GM23338 (cell line): ENCODE measurements at regions not wholly inside any gene's neighbourhood (a gene's known extent, or its start where the extent isn't known, plus 50 kb on each side); places are given as distances from the start of the nearest gene placed in this dataset.

Source experiments
- ATAC-seq: fragments of 200-7000 bp; cut with Tn5 transposase; 3 replicates; pipeline ENCODE4 v1.9.1; 2020
- DNase-seq: peaks from one replicate; pipeline ENCODE4 v3.0.0-alpha.2; 2015; ENCODE audit warnings: low spot score
- H2AFZ ChIP-seq: fragments of 200-600 bp; sonication (generic); 2 replicates; pipeline ENCODE4 v1.8.0; 2016; ENCODE audit warnings: antibody characterized with exemption, mild to moderate bottlenecking, moderate library complexity
- H3F3A ChIP-seq: fragments of 200-600 bp; sonication (generic); replicated peaks from 2 replicates; pipeline ENCODE4 v1.8.0; 2017; ENCODE audit warnings: antibody characterized with exemption, mixed run types, low read depth
- H3K27ac ChIP-seq: fragments of 200-600 bp; sonication (generic); 2 replicates; pipeline ENCODE4 v1.6.1; 2016; ENCODE audit warnings: low read depth
- H3K27me3 ChIP-seq: fragments of 200-600 bp; sonication (generic); 2 replicates; pipeline ENCODE4 v1.8.0; 2016; ENCODE audit warnings: mild to moderate bottlenecking, mixed run types, moderate library complexity; ENCODE audit not compliant: insufficient read depth
- H3K36me3 ChIP-seq: fragments of 200-600 bp; sonication (generic); 2 replicates; pipeline ENCODE4 v1.8.0; 2016; ENCODE audit warnings: mild to moderate bottlenecking; ENCODE audit not compliant: insufficient read depth
- H3K4me1 ChIP-seq: fragments of 200-600 bp; sonication (generic); 2 replicates; pipeline ENCODE4 v1.8.0; 2016; ENCODE audit warnings: mild to moderate bottlenecking, moderate library complexity; ENCODE audit not compliant: insufficient read depth
- H3K4me2 ChIP-seq: fragments of 200-600 bp; sonication (generic); 2 replicates; pipeline ENCODE4 v1.7.1; 2017; ENCODE audit warnings: mixed run types
- H3K4me3 ChIP-seq: fragments of 200-600 bp; sonication (generic); 2 replicates; pipeline ENCODE4 v1.6.1; 2016; ENCODE audit warnings: mixed run types
- H3K79me2 ChIP-seq: fragments of 200-600 bp; sonication (generic); replicated peaks from 2 replicates; pipeline ENCODE4 v1.8.0; 2017; ENCODE audit warnings: mild to moderate bottlenecking; ENCODE audit not compliant: insufficient read depth
- H3K9me2 ChIP-seq: fragments of 200-600 bp; sonication (generic); 2 replicates; pipeline ENCODE4 v1.8.0; 2017; ENCODE audit not compliant: insufficient read depth
- H4K20me1 ChIP-seq: fragments of 200-600 bp; sonication (generic); replicated peaks from 2 replicates; pipeline ENCODE4 v1.8.0; 2017; ENCODE audit warnings: mild to moderate bottlenecking; ENCODE audit not compliant: insufficient read depth
- H3K27ac Mint-ChIP-seq: 2 replicates; pipeline ENCODE4 v1.8.0; 2020; ENCODE audit warnings: inconsistent platforms, mild to moderate bottlenecking, moderate library complexity, mixed read lengths
- H3K27me3 Mint-ChIP-seq: 3 replicates; pipeline ENCODE4 v1.8.0; 2022; ENCODE audit warnings: low read depth, mild to moderate bottlenecking, moderate library complexity, mixed read lengths, inconsistent platforms; ENCODE audit not compliant: insufficient read depth, poor library complexity
- H3K36me3 Mint-ChIP-seq: 3 replicates; pipeline ENCODE4 v1.8.0; 2021; ENCODE audit warnings: low read depth, mild to moderate bottlenecking, inconsistent platforms, moderate library complexity, mixed read lengths
- H3K4me1 Mint-ChIP-seq: 3 replicates; pipeline ENCODE4 v1.8.0; 2020; ENCODE audit warnings: mild to moderate bottlenecking, inconsistent platforms, mixed read lengths
- H3K4me3 Mint-ChIP-seq: 3 replicates; pipeline ENCODE4 v1.8.0; 2021; ENCODE audit warnings: moderate library complexity, mild to moderate bottlenecking, inconsistent platforms, mixed read lengths
- H3K9me3 Mint-ChIP-seq: 3 replicates; pipeline ENCODE4 v1.8.0; 2020; ENCODE audit warnings: moderate library complexity, mild to moderate bottlenecking, inconsistent platforms, mixed read lengths
- CREB1 ChIP-seq: fragments of 250-450 bp; sonication (Bioruptor Pico); IDR thresholded peaks from 2 replicates; pipeline ENCODE4 v1.5.0; 2020; ENCODE audit warnings: low read depth, mild to moderate bottlenecking, moderate library complexity
- EZH2 ChIP-seq: fragments of 200-600 bp; sonication (generic); IDR thresholded peaks from one replicate; pipeline ENCODE4 v1.8.0; 2017; ENCODE audit warnings: antibody characterized with exemption, mild to moderate bottlenecking, low read depth; ENCODE audit not compliant: unreplicated experiment
- EZH2phosphoT487 ChIP-seq: fragments of 200-600 bp; sonication (generic); IDR thresholded peaks from one replicate; pipeline ENCODE4 v1.8.1; 2018; ENCODE audit warnings: antibody characterized with exemption; ENCODE audit not compliant: unreplicated experiment
- POLR2AphosphoS5 ChIP-seq: IDR thresholded peaks from 2 replicates; pipeline ENCODE4 v1.6.1; 2016; ENCODE audit warnings: antibody characterized with exemption, low read depth
- ZNF114 ChIP-seq: fragments of 250-450 bp; sonication (Bioruptor Pico); IDR thresholded peaks from 2 replicates; pipeline ENCODE4 v1.5.0; 2020; ENCODE audit warnings: mild to moderate bottlenecking, moderate library complexity
- ZNF331 ChIP-seq: fragments of 250-450 bp; sonication (Bioruptor Pico); IDR thresholded peaks from 2 replicates; pipeline ENCODE4 v1.5.0; 2020; ENCODE audit warnings: low read depth, mild to moderate bottlenecking, moderate library complexity
- TF ChIP-seq, protein P1 (sequence below): IDR thresholded peaks from 2 replicates; pipeline ENCODE4 v1.6.1; 2016; ENCODE audit warnings: antibody characterized with exemption
- TF ChIP-seq, protein P2 (sequence below): fragments of 250-450 bp; sonication (Bioruptor Pico); IDR thresholded peaks from 2 replicates; pipeline ENCODE4 v1.5.0; 2020; ENCODE audit warnings: mild to moderate bottlenecking, moderate library complexity
- TF ChIP-seq, protein P3 (sequence below): IDR thresholded peaks from one replicate; pipeline ENCODE4 v1.6.1; 2018; ENCODE audit warnings: antibody characterized with exemption; ENCODE audit not compliant: unreplicated experiment
- TF ChIP-seq, protein P4 (sequence below), 2 experiments: fragments of 200-600 bp in 1 of 2; sonication (generic) in 1 of 2; conservative IDR thresholded peaks; 2 replicates each; pipeline versions ENCODE4 v1.5.1 to v1.6.1; 2016 to 2017; ENCODE audit warnings: antibody characterized with exemption in 2 of 2, low read depth in 2 of 2, mild to moderate bottlenecking in 2 of 2, moderate library complexity in 1 of 2

DNA sequence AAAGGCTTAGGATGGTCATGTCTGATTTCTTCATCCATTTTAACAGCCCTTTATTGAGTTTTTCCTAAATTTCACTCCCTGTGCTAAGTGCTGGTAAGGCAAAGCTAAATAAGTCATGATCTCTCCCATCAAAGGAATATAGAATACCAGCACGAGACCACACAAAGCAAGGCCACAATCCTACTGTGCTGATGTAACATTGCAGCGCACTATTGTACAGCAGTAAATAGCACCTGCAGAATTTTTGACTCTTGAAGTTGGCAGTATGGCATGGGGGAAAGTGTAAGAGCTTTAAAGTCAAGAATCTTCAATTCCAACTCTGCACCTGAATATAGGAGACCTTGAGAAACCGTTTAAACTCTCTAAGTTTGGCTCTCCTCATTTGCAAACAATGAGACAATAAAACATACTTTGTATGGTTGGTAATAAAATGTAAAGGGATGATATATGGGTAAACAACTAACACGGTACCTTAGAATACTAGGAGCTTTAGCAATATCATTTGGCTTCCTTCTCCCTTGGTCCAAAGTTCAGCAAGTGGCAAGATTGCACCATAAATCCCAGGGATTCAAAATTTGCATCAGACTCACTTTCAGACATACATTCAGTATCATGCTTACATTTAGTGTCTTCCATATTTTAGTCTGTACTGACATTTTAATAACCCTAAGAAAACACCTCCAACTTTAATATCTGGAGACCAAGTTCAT lies 132.9 kb upstream of the PRDX6 start (continued):
- TF ChIP-seq CREB1 (CRISPR knock-in tag) (no peak), EZH2 (no peak)
- TF ChIP-seq, protein P1, sequence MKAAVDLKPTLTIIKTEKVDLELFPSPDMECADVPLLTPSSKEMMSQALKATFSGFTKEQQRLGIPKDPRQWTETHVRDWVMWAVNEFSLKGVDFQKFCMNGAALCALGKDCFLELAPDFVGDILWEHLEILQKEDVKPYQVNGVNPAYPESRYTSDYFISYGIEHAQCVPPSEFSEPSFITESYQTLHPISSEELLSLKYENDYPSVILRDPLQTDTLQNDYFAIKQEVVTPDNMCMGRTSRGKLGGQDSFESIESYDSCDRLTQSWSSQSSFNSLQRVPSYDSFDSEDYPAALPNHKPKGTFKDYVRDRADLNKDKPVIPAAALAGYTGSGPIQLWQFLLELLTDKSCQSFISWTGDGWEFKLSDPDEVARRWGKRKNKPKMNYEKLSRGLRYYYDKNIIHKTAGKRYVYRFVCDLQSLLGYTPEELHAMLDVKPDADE = no peak

DNA sequence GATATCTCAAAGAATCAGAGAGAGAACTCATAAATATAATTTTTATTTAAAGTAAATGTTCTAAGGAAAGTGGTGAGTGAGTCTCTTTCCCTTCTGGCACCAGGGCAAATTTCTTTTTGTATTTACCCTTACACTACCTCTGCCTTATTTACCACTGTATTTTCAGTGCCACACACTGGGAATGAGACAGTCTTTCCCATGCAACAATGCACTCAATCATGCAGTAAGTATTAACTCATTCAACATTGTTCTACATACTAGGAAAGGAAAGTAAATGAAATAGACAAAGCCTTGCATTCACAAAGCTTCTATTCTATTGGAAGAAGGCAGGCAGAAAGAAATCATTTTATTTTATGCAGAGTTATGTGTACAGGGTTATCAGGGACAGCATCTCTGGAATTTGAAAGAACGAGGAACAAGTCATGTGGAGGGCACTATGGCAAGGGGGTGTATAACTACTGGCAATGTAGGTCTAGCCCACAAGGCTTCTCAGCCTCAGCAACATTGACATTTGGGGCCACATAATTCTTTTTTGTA lies 129.8 kb upstream of the PRDX6 start:
- no peaks in the 10 kb centered on the region for H3K36me3 ChIP-seq
- ATAC-seq (no peak), DNase-seq (no peak)
- no peak overlapping the region for H3K4me2 ChIP-seq
- no peaks in the 10 kb centered on the region for H3K27me3 ChIP-seq
- H3K9me2 ChIP-seq = peaks cover 4% of the 10 kb centered on the region
- Mint-ChIP-seq H3K27ac (no peak overlapping the region), H3K27me3 (no peaks in the 10 kb centered on the region), H3K4me3 (no peak overlapping the region), H3K4me1 (peaks cover 3% of the 10 kb centered on the region; the same call in 1 of the 3 replicates), H3K36me3 (peaks cover 13% of the 10 kb centered on the region), H3K9me3 (peaks cover 19% of the 10 kb centered on the region)
- no peak overlapping the region for H3K4me3 ChIP-seq
- H3K79me2 ChIP-seq = no peaks in the 10 kb centered on the region
- no peak overlapping the region for H2AFZ ChIP-seq
- no peaks in the 10 kb centered on the region for H3F3A ChIP-seq
- H3K4me1 ChIP-seq = no peaks in the 10 kb centered on the region
- H4K20me1 ChIP-seq = no peaks in the 10 kb centered on the region
- H3K27ac ChIP-seq = no peak overlapping the region
- TF ChIP-seq, protein P2, sequence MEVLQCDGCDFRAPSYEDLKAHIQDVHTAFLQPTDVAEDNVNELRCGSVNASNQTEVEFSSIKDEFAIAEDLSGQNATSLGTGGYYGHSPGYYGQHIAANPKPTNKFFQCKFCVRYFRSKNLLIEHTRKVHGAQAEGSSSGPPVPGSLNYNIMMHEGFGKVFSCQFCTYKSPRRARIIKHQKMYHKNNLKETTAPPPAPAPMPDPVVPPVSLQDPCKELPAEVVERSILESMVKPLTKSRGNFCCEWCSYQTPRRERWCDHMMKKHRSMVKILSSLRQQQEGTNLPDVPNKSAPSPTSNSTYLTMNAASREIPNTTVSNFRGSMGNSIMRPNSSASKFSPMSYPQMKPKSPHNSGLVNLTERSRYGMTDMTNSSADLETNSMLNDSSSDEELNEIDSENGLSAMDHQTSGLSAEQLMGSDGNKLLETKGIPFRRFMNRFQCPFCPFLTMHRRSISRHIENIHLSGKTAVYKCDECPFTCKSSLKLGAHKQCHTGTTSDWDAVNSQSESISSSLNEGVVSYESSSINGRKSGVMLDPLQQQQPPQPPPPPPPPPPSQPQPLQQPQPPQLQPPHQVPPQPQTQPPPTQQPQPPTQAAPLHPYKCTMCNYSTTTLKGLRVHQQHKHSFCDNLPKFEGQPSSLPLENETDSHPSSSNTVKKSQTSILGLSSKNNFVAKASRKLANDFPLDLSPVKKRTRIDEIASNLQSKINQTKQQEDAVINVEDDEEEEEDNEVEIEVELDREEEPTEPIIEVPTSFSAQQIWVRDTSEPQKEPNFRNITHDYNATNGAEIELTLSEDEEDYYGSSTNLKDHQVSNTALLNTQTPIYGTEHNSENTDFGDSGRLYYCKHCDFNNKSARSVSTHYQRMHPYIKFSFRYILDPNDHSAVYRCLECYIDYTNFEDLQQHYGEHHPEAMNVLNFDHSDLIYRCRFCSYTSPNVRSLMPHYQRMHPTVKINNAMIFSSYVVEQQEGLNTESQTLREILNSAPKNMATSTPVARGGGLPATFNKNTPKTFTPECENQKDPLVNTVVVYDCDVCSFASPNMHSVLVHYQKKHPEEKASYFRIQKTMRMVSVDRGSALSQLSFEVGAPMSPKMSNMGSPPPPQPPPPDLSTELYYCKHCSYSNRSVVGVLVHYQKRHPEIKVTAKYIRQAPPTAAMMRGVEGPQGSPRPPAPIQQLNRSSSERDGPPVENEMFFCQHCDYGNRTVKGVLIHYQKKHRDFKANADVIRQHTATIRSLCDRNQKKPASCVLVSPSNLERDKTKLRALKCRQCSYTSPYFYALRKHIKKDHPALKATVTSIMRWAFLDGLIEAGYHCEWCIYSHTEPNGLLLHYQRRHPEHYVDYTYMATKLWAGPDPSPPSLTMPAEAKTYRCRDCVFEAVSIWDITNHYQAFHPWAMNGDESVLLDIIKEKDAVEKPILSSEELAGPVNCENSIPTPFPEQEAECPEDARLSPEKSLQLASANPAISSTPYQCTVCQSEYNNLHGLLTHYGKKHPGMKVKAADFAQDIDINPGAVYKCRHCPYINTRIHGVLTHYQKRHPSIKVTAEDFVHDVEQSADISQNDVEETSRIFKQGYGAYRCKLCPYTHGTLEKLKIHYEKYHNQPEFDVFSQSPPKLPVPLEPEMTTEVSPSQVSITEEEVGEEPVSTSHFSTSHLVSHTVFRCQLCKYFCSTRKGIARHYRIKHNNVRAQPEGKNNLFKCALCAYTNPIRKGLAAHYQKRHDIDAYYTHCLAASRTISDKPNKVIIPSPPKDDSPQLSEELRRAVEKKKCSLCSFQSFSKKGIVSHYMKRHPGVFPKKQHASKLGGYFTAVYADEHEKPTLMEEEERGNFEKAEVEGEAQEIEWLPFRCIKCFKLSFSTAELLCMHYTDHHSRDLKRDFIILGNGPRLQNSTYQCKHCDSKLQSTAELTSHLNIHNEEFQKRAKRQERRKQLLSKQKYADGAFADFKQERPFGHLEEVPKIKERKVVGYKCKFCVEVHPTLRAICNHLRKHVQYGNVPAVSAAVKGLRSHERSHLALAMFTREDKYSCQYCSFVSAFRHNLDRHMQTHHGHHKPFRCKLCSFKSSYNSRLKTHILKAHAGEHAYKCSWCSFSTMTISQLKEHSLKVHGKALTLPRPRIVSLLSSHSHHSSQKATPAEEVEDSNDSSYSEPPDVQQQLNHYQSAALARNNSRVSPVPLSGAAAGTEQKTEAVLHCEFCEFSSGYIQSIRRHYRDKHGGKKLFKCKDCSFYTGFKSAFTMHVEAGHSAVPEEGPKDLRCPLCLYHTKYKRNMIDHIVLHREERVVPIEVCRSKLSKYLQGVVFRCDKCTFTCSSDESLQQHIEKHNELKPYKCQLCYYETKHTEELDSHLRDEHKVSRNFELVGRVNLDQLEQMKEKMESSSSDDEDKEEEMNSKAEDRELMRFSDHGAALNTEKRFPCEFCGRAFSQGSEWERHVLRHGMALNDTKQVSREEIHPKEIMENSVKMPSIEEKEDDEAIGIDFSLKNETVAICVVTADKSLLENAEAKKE (CRISPR knock-in tag) = no peak
- TF ChIP-seq CREB1 (CRISPR knock-in tag) = no peak
- no peak for TF ChIP-seq EZH2phosphoT487
- TF ChIP-seq EZH2 = no peak
- no peak for TF ChIP-seq ZNF114 (CRISPR knock-in tag)
- TF ChIP-seq, protein P3, sequence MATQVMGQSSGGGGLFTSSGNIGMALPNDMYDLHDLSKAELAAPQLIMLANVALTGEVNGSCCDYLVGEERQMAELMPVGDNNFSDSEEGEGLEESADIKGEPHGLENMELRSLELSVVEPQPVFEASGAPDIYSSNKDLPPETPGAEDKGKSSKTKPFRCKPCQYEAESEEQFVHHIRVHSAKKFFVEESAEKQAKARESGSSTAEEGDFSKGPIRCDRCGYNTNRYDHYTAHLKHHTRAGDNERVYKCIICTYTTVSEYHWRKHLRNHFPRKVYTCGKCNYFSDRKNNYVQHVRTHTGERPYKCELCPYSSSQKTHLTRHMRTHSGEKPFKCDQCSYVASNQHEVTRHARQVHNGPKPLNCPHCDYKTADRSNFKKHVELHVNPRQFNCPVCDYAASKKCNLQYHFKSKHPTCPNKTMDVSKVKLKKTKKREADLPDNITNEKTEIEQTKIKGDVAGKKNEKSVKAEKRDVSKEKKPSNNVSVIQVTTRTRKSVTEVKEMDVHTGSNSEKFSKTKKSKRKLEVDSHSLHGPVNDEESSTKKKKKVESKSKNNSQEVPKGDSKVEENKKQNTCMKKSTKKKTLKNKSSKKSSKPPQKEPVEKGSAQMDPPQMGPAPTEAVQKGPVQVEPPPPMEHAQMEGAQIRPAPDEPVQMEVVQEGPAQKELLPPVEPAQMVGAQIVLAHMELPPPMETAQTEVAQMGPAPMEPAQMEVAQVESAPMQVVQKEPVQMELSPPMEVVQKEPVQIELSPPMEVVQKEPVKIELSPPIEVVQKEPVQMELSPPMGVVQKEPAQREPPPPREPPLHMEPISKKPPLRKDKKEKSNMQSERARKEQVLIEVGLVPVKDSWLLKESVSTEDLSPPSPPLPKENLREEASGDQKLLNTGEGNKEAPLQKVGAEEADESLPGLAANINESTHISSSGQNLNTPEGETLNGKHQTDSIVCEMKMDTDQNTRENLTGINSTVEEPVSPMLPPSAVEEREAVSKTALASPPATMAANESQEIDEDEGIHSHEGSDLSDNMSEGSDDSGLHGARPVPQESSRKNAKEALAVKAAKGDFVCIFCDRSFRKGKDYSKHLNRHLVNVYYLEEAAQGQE = no peak
- no peak for TF ChIP-seq POLR2AphosphoS5
- TF ChIP-seq, protein P4, sequence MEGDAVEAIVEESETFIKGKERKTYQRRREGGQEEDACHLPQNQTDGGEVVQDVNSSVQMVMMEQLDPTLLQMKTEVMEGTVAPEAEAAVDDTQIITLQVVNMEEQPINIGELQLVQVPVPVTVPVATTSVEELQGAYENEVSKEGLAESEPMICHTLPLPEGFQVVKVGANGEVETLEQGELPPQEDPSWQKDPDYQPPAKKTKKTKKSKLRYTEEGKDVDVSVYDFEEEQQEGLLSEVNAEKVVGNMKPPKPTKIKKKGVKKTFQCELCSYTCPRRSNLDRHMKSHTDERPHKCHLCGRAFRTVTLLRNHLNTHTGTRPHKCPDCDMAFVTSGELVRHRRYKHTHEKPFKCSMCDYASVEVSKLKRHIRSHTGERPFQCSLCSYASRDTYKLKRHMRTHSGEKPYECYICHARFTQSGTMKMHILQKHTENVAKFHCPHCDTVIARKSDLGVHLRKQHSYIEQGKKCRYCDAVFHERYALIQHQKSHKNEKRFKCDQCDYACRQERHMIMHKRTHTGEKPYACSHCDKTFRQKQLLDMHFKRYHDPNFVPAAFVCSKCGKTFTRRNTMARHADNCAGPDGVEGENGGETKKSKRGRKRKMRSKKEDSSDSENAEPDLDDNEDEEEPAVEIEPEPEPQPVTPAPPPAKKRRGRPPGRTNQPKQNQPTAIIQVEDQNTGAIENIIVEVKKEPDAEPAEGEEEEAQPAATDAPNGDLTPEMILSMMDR (conservative IDR thresholded peaks at IDR 0.05; ENCODE audit: low read depth in 2 of 2) = no peak
- no peak for TF ChIP-seq ZNF331
